Left lobe of liver (tissue), 2 donors: ENCODE measurements at regions not wholly inside any gene's neighbourhood (a gene's known extent, or its start where the extent isn't known, plus 50 kb on each side); places are given as distances from the start of the nearest gene placed in this dataset.
"Not testable (repeated sequence)": the region's sequence is repeated elsewhere in the genome, so short reads cannot be mapped to it uniquely, and the experiment has no call there.

Experiments
- ATAC-seq: fragments of 200-7000 bp; cut with Tn5 transposase; one replicate; pipeline ENCODE4 v1.9.1; 2020; ENCODE audit warnings: mild to moderate bottlenecking, moderate library complexity
- DNase-seq: peaks from one replicate; pipeline ENCODE4 v3.0.0-alpha.2; 2020; ENCODE audit warnings: low spot score
- donor health status: DM: no; HTN: no; CAD: no; lungs with moderate emphysema.
- donor health status: DM: no; HTN: yes; CAD: no.

DNA sequence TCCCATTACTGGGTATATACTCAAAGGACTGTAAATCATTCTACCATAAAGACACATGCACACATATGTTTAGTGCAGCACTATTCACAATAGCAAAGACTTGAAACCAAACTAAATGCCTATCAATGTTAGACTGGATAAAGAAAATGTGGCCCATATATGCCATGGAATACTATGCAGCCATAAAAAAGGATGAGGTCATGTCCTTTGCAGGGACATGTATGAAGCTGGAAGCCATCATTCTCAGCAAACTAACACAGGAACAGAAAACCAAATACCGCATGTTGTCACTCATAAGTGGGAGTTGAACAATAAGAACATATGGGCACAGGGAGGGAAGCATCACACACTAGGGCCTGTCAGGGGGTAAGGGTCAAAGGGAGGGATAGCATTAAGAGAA is 1172.4 kb upstream of the ADGRB3 start:
- DNase-seq, ATAC-seq: not testable (repeated sequence)

DNA sequence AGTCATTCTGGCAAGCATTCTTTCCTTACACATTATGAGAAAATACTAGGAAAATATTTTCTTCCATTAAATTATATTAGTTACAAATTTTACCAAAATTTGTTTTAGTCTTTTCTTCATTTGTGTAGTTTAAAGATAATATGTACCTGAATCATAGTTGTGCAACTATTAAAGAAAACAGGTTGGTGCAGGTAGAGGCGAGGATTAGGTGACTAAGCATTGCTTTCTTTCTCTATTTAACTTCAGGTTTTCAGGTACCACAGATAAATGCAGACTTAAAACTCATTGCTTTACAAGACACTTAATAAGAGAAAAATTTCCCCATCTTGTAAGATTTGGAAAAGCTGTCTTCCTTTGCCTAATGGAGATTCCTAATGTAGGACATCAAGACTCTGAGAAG is 1175.5 kb upstream of the ADGRB3 start:
- ATAC-seq (no peak), DNase-seq (no peak)

DNA sequence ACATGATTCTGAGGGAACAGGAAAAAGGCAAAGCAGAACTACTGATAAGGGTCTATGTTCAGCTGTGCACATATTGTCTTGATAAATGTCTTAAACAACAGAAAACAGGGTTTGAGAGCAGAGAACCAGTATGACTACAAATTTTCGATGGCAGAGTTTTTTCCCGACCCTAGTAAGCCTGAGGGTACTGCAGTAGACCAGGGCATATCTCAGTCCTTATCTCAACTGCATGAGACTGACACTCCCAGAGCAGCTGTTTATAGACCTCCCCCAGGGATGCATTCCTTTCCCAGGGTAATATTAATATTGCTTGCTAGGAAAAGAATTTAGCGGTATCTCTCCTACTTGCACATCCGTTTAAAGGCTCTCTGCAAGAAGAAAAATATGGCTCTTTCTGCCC is 1176.8 kb upstream of the ADGRB3 start:
- DNase-seq (no peak), ATAC-seq (no peak)

DNA sequence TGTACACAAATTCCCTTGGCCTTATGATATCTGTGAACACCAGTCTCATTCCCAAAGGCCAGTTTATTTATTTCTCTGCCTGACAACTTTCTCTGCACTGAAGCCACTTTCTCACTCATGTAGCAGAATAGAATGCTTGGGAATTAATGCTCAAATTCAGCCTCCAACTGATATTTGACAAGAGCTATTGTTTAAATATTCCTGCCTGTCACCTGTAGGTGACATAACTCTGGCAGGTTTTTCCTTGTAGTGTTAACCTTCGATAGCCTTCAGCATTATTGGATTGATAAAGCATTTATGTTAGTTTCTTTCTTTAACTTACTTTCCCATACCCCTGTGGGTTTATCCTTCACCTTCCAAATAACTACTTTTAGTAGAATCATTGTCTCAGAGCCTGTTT is 1183.2 kb upstream of the ADGRB3 start:
- no peak for DNase-seq
- no peak for ATAC-seq

DNA sequence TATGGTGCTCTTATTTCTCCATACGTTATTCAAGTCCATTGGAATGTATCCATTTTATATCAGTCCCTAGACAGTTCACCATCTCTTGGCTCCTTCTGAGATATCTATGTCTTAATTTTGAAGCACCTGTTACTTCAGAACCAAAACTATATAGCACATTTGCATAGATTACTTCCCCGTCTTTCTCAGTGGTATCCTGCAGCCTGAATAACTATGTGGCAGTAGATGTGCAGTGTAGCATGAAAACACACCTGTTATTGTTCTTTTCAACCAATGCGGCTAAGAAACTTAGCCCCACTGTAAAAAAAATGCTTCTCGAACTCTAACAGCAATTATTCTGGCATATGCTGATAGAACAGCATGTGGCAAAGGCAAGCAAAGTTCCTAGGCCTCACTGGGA is 1184.4 kb upstream of the ADGRB3 start:
- DNase-seq: no peak
- no peak for ATAC-seq

DNA sequence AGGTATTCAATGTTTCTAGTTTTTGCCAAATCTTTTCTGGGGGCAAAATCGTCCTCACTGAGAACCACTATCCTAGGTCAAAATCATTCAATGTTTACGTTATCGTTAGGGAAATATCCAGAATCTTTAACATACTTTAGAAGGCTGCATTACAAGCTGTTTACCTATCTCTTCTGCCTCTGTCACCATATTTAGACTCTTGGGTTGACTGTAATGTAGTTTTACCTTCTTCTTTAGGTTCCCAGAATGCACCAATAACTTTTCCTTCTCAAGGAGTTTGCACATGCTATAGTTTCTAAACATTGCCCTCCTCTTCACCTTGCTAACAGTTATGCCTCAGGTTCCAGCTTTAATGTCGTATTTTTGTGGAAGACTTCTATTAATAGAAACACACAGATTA is 1185.5 kb upstream of the ADGRB3 start:
- no peak for ATAC-seq

DNA sequence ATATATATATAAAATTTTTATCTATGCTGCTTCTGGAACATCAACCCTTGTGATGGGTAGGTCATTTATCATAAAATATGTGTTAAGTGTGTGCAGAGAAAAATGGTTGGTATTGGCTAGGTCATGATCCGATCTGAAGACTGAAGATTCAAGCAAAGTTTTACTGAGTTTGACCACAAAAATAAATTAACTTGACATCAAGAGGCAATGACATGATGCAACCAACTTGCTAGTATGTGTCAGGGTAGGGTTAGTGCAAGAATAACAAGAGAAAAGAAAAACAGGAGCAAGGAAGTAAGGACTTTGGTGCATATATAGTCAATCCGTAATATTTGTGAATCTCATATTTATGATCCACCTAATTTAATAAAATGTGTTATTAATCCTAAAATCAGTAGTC is 1202.0 kb upstream of the ADGRB3 start:
- ATAC-seq (no peak), DNase-seq (no peak)

More for the DNA sequence above, 1185.5 kb upstream of the ADGRB3 start:
- no peak for DNase-seq

DNA sequence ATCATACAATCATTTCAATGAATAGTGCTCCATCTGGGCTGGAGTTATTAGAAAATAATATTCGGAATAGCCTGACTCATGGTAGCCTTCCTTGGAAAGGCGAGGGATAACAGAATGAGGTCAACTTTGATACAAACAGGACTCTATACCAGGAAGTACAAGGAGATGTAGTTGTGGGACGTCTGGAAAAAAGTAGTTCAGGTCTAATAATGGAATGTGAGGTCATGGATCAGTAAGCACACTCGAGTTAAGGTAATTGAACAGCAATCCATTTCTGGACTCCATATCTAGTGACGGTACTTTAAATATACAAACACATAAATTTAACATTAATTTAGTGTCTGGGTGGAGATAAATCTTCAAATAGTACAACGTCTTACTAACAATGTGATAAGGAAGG is 1204.0 kb upstream of the ADGRB3 start:
- ATAC-seq (no peak), DNase-seq (no peak)

DNA sequence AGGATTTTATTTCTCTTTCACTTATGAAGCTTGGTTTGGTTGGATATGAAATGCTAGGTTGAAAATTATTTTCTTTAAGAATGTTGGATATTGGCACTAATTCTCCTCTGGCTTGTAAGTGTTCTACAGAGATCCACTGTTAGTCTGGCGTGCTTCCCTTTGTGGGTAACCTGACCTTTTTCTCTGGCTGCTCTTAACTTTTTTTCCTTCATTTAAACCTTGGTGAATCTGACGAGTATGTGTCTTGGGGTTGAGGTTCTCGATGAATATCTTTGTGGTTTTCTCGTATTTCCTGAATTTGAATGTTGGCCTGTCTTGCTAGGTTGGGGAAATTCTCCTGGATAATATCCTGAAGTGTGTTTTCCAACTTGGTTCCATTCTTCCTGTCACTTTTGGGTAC is 1208.4 kb upstream of the ADGRB3 start:
- not testable (repeated sequence) for DNase-seq, ATAC-seq

DNA sequence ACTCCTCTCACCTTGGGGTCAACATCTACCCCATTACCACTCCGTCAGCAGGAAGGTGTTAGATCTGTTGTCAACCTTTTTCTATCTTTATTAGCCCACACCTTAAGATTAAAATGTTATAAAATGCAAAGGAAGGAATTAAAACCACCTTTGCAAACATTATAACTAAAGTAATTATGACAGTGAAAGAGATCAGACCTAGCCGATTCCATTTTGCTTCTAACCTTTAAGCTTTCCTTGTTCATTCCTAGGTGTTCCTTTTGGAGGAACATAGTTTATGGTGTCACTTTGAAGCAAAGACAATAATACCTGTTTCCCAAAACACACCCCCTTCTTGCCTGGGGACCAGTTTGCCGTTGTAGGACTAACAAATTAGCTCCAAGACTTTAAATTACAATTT is 1223.0 kb upstream of the ADGRB3 start:
- no peak for ATAC-seq
- no peak for DNase-seq

DNA sequence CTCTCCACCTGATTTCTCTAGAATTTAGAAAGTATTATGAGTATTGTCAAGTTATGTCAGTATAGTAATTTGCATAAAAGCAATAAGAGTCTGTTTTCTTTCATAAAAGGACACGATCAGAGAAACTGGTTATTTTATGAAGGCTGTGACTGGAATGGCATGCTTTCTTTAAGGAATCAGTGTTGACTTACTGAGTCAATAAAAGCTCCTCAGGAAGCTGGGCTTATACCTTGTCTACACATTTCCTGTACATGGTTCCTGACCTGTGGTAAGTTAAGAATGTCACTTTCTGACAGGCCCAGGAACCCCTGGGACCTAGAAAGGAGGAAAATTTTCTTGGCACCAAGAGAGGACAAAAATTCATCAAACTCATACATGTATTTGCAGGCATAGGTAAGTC is 1224.0 kb upstream of the ADGRB3 start:
- ATAC-seq (no peak), DNase-seq (no peak)

DNA sequence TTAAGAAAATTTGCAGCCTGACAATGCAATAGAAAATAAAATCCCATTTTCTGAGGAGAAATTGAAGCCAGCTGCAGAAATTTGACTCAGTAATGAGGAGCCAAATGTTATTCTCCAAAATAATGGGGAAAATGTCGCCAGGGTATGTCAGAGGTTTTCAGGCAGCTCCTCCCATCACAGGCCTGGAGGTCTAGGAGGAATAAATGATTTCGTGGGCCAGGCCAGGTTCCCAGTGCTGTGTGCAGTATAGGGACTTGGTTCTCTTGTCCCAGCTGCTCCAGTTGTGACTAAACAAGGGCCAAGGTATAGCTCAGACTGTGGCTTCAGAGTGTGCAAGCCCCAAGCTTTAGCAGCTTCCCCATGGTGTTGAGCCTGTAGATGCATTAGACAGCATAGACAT is 1240.8 kb upstream of the ADGRB3 start:
- no peak for DNase-seq
- no peak for ATAC-seq

DNA sequence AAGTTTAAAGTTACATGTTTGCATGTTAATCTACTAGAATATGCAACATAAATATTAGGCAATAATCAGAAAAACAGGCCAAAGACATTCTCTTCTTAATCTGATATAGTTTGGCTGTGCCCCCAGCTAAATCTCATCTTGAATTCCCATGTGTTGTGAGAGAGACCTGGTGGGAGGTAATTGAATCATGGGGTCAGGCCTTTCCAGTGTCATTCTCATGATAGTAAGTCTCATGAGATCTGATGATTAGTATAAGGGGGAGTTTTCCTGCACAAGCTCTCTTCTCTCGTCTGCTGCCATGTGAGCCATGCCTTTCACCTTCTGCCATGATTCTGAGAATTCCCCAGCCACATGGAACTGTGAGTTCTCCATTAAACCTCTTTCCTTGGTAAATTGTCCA is 1241.7 kb upstream of the ADGRB3 start:
- ATAC-seq (no peak), DNase-seq (no peak)

DNA sequence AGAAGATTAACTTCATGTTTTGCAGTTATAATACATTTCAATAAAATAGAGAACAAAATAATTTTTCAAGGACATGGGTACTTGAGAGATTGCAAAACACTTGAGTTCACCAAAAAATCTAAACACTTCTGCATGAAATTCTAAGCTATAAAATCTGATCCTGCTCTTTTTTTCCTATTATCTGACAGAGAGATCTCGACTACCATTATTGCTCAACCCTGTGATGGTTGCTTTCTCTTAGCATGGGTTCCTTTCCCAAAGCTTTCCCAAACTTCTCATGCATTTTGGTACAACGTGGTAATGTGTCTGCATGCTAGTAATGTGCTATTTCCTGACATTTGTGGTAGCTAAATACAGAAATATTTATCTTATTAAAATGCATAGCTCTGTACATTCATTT is 1243.1 kb upstream of the ADGRB3 start:
- DNase-seq: no peak
- ATAC-seq: no peak

DNA sequence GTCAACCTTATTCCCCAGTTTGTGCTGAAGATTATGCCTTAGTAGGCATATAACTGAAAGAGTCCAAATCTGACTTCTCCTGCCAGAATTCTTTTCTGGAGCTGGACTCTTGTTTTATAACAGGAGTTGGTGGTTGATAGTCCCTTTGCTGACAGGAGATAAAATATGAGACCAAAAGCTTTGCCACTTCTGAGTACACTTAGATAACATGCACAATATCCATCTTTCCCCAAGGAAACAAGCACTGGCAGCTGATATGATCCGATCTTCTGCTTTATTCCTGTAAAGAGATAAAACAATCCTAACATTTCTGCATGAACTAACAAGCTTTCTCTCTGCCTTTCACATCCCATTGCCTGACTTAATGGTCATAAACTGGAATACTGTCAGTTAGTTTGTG is 1265.4 kb upstream of the ADGRB3 start:
- DNase-seq (no peak), ATAC-seq (no peak)

DNA sequence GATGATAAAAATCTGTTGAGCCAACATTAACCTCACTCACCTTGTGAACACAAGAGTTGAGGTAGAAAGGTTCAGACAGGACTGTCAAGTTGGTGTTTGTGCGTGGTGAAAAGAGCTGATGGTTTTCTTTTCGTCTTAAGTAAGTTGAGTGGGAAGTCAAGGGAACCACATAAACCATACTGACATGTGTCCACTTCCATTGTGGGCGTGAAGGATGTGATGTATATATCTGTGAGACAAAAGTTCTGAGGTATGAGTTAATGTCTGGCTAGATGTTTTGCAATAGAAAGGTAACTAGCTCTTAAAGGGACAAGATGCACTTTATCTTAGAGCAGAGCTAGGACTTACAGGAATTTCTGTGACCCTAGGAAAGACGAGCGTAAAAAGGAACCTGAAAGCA is 1272.1 kb upstream of the ADGRB3 start:
- ATAC-seq (no peak), DNase-seq (no peak)

DNA sequence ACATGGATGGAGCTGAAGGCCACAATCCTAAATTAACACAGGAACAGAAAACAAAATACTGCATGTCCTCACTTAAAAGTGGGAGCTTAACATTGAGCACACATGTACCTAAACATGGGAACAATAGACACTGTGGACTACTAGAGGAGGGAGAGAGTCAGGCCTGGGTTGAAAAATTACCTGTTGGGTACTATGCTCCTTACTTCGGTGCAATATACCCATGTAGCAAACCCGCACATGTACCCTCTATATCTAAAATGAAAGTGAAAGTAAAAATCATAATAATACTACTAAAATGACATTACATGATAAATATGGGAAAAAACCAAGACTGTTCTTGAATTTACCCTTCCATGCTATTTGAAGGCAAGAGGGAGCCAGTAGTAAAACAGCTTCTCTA is 1273.8 kb upstream of the ADGRB3 start:
- DNase-seq (no peak), ATAC-seq (no peak)

DNA sequence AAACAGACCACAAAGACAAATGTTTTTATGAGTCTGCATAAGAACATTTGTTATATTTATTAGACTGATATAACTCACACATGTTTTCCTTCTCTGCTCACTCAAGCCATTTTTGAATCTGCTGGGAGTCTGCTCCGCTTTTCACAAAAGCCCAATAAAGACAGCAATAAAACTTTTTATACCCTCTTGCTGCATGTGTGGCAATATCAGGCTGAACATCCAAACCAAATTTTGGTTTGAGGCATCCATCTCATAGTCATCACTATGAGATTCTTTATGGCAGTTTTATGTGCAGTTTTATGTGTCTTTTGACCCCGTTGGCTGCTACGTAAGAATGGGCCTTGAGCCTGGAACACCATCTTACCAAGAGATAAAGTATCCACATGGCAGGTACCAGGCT is 1276.8 kb upstream of the ADGRB3 start:
- no peak for ATAC-seq
- DNase-seq: no peak

DNA sequence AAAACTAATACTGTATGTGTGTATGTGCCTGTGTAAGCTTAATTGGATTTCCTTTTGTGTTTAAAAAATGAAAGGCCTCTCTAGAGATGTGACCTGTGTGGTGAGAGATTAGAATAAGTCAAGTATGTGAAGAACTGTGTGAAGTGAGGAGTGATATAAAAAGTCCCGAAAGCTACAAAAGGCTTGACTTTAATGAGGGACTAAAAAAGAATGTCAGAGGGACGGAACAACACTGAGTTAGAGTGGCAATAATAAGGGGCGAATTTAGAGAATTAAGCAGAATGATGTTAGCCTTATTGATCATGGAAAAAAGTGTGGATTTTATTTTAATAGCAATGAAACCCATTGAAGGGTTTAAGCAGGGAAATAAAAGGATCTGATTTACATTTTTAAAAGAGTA is 1281.2 kb upstream of the ADGRB3 start:
- DNase-seq (no peak), ATAC-seq (no peak)

DNA sequence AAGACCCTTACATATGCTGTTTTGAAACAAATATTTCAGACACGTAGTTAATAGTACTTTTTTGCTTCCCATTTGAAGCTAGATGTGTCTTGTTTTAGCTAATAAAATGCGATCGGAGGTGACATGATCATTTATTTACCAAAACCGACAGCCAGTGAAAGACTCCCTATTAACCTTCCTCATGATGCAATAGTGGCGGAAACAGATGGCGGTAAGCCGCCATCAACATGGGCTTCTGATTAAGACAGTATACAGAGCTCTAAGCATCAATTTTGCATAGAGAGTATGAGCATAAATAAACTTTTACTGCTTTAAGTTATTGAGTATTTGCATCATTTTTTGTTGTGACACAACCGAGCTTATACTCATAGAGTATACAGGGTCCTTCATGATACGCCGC is 1282.4 kb upstream of the ADGRB3 start:
- no peak for DNase-seq
- ATAC-seq: no peak

DNA sequence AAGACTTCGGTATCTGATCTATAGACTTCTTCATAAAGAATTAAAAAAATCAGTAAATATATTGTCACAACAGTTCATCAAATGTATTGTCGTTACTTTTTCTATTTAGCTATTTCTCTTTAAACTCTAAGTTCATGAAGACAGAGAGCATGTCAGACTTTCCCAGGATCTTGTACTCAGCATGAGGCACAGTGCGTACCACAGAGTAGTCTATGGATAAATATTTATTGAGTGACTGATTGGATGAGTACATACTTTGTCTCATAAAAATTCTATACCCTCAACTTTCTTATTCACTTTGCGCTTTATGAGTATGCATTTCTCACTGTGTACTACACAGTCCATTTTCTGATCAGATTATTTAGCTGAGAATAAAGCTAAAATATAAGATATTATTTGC is 1284.4 kb upstream of the ADGRB3 start:
- ATAC-seq: no peak
- no peak for DNase-seq

DNA sequence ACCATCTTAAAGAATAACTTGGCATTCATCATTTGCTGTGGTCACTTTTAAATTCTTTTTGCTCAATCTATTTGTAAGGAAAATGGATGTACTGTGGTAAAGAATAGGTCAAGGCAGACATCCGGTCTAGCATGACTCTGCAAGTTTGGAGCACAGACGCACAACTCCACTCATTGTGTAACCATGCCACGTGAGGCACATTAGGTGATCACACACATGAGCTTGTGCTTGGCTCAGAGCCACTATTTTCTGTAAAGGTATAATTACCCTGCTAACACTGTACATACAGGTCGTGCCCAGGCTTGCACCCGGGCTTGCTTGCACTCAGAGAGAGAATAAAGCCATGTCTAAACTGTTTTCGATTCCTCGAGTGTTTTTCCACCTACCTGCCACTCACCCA is 1289.1 kb upstream of the ADGRB3 start:
- no peak for ATAC-seq

DNA sequence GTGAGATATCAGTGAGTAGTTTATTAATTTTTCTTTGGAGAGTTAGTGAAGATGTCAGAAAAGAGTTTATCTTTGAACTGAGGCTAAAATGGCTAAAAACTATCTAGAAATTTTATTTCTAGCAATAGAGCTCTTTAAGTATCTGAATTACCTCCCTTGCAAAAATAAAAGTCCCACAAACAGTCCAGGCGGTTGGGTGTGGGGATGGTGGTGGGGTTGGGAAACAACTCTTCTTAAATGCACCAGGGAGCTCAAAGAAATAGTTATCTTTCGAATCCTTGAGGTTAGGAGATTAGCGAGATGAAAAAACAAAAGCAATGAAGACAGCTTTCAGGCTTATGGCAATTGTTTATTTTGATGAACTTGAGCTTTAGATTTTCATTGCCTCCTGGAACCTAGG is 1299.1 kb upstream of the ADGRB3 start:
- ATAC-seq (no peak), DNase-seq (no peak)

More for the DNA sequence above, 1289.1 kb upstream of the ADGRB3 start:
- DNase-seq: no peak

DNA sequence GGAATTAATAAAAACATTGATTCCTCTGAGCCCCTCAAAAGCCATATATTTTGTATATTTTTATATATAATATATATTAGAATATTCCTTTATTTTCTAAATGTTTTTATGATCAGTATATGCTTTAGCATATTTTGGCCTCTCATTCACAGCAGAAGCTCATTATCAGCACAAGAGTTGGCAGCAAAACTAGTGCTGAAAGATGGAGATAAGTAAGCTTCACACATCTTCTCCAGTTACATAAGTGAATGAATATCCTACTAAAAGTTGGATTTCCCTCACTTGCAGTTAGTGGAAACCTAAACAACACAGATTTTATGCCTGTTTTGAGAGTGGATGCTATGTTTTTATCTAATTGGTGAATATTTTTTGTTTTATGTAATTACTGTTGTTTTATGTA is 1303.8 kb upstream of the ADGRB3 start:
- ATAC-seq: no peak

More for the DNA sequence above, 1303.8 kb upstream of the ADGRB3 start:
- DNase-seq: no peak
